ENCODE measurements at regions not wholly inside any gene's neighbourhood (a gene's known extent, or its start where the extent isn't known, plus 50 kb on each side); places are given as distances from the start of the nearest gene placed in this dataset.
"Not testable (repeated sequence)": the region's sequence is repeated elsewhere in the genome, so short reads cannot be mapped to it uniquely, and the experiment has no call there.

- intact Hi-C loops (cut with micrococcal nuclease) = no loop called here
- DNase-seq = no peak
Observed at GRCh38 chr12:82300611-82301010, 57.6 kb downstream of the CCDC59 start.

GRCh38 chr12:82299319-82300025 lies 58.7 kb downstream of the CCDC59 start:
- no peaks in the 10 kb centered on the region for H3K9me3 ChIP-seq (replicated peaks)
- H3K27me3 ChIP-seq (ENCODE audit: low read depth) = no peaks in the 10 kb centered on the region
- DNase-seq = no peak
- TF ChIP-seq, protein P1, sequence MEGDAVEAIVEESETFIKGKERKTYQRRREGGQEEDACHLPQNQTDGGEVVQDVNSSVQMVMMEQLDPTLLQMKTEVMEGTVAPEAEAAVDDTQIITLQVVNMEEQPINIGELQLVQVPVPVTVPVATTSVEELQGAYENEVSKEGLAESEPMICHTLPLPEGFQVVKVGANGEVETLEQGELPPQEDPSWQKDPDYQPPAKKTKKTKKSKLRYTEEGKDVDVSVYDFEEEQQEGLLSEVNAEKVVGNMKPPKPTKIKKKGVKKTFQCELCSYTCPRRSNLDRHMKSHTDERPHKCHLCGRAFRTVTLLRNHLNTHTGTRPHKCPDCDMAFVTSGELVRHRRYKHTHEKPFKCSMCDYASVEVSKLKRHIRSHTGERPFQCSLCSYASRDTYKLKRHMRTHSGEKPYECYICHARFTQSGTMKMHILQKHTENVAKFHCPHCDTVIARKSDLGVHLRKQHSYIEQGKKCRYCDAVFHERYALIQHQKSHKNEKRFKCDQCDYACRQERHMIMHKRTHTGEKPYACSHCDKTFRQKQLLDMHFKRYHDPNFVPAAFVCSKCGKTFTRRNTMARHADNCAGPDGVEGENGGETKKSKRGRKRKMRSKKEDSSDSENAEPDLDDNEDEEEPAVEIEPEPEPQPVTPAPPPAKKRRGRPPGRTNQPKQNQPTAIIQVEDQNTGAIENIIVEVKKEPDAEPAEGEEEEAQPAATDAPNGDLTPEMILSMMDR (IDR thresholded peaks at IDR 0.05; ENCODE audit: borderline replicate concordance) = no peak
- H3K36me3 ChIP-seq = no peaks in the 10 kb centered on the region
- H3K4me1 ChIP-seq = peaks cover 28% of the 10 kb centered on the region
- no peak overlapping the region for H3K4me3 ChIP-seq
- intact Hi-C loops (cut with micrococcal nuclease) = no loop called here
- H3K27ac ChIP-seq (replicated peaks) = no peak overlapping the region

More at GRCh38 chr12:82300611-82301010, 57.6 kb downstream of the CCDC59 start:
- peak overlapping the region; percentile 37 for H3K4me3 ChIP-seq
- H3K27ac ChIP-seq (replicated peaks) = no peak overlapping the region
- H3K27me3 ChIP-seq (ENCODE audit: low read depth) = no peaks in the 10 kb centered on the region
- TF ChIP-seq, protein P1 (IDR thresholded peaks at IDR 0.05; ENCODE audit: borderline replicate concordance) = no peak
- H3K36me3 ChIP-seq = no peaks in the 10 kb centered on the region
- H3K4me1 ChIP-seq = peaks cover 28% of the 10 kb centered on the region
- no peaks in the 10 kb centered on the region for H3K9me3 ChIP-seq (replicated peaks)

DNA sequence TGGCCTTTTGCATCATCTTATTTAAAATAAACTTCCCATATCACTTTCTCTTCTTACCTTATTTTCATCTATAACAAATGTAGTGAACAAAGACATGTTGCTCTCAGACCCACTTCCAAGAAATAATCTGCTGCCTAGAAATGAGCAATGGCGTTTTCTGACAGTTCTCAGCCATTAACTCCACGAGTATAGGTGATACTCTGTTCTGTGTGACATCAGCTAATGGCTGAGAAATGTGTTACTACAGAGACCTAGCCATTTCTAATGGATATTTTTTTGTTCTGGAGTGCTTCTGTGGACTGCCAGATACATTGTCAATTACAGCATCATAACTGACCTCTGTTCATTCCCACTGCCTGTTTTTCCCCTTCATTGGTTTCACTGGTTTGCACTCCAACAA lies 67.8 kb downstream of the CCDC59 start:
- no peak for DNase-seq
- intact Hi-C loops (cut with micrococcal nuclease) = no loop called here

DNA sequence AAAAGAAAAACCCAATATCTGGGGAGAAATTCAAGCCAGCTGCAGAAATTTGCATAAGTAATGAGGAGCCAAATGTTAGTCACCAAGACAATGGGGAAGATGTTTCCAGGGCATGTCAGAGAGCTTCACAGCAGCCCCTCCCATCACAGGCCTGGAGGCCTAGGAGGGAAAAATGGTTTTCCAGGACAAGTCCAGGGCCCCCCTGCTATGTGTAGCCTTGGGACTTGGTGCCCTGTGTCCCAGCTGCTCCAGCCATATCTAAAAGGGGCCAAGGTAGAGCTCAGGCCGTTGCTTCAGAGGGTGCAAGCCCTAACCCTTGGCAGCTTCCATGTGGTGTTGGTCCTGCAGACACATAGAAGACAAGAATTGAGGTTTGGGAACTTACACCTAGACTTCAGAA lies 76.9 kb downstream of the CCDC59 start:
- intact Hi-C loops (cut with micrococcal nuclease); DNase-seq; H3K27me3 ChIP-seq (ENCODE audit: low read depth); H3K27ac ChIP-seq (replicated peaks); H3K36me3 ChIP-seq; H3K4me1 ChIP-seq; H3K9me3 ChIP-seq (replicated peaks); H3K4me3 ChIP-seq: not testable (repeated sequence)

More for the DNA sequence above, 67.8 kb downstream of the CCDC59 start:
- Histone ChIP-seq H3K27me3 (ENCODE audit: low read depth) (no peaks in the 10 kb centered on the region), H3K36me3 (no peaks in the 10 kb centered on the region), H3K9me3 (replicated peaks) (no peaks in the 10 kb centered on the region), H3K4me3 (no peak overlapping the region), H3K4me1 (no peaks in the 10 kb centered on the region), H3K27ac (replicated peaks) (no peak overlapping the region)
- TF ChIP-seq, protein P1 (IDR thresholded peaks at IDR 0.05; ENCODE audit: borderline replicate concordance) = no peak

DNA sequence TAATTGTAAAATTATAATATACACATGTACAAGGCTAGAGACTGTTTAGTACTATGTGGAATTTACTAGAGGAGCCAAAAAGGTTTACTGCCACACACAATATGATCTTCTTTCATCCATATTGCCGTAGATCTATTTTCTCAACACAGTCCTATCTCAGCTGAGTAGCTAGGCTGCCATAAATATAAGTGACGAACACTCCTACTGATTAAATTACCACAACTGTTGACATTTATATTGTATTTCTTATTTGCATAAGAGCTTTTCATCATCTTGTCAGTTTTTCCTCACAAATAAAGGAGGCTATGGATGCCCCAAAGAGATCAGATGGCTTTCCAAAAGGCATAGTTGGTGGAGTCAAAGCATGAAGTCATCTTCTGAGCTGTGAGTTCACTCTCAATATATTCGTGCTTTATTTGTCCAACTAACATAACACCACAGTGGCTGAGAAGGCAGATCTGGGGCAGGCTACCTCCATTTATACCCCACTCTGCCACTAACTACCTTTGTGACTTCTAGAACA lies 78.6 kb downstream of the CCDC59 start:
- H3K27ac ChIP-seq (replicated peaks) = no peak overlapping the region
- no peak for DNase-seq

GRCh38 chr12:82277582-82277981 lies 80.6 kb downstream of the CCDC59 start:
- H3K4me3 ChIP-seq = no peak overlapping the region
- no peak for DNase-seq
- no peak overlapping the region for H3K27ac ChIP-seq (replicated peaks)
- no peaks in the 10 kb centered on the region for H3K36me3 ChIP-seq
- intact Hi-C loops (cut with micrococcal nuclease) = no loop called here
- TF ChIP-seq, protein P1 (IDR thresholded peaks at IDR 0.05; ENCODE audit: borderline replicate concordance) = no peak
- peaks cover 5% of the 10 kb centered on the region for H3K9me3 ChIP-seq (replicated peaks)
- H3K4me1 ChIP-seq = no peaks in the 10 kb centered on the region
- H3K27me3 ChIP-seq (ENCODE audit: low read depth) = no peaks in the 10 kb centered on the region

More for the DNA sequence above, 78.6 kb downstream of the CCDC59 start:
- Histone ChIP-seq H3K27me3 (ENCODE audit: low read depth) (no peaks in the 10 kb centered on the region), H3K4me1 (no peaks in the 10 kb centered on the region), H3K9me3 (replicated peaks) (peaks cover 8% of the 10 kb centered on the region), H3K36me3 (no peaks in the 10 kb centered on the region), H3K4me3 (no peak overlapping the region)
- TF ChIP-seq, protein P1 (IDR thresholded peaks at IDR 0.05; ENCODE audit: borderline replicate concordance) = no peak
- intact Hi-C loops (cut with micrococcal nuclease) = no loop called here

All from left ventricle myocardium inferior (tissue), 1 donor.